ENCODE measurements at regions not wholly inside any gene's neighbourhood (a gene's known extent, or its start where the extent isn't known, plus 50 kb on each side); places are given as distances from the start of the nearest gene placed in this dataset.
"Not testable (repeated sequence)": the region's sequence is repeated elsewhere in the genome, so short reads cannot be mapped to it uniquely, and the experiment has no call there.

DNA sequence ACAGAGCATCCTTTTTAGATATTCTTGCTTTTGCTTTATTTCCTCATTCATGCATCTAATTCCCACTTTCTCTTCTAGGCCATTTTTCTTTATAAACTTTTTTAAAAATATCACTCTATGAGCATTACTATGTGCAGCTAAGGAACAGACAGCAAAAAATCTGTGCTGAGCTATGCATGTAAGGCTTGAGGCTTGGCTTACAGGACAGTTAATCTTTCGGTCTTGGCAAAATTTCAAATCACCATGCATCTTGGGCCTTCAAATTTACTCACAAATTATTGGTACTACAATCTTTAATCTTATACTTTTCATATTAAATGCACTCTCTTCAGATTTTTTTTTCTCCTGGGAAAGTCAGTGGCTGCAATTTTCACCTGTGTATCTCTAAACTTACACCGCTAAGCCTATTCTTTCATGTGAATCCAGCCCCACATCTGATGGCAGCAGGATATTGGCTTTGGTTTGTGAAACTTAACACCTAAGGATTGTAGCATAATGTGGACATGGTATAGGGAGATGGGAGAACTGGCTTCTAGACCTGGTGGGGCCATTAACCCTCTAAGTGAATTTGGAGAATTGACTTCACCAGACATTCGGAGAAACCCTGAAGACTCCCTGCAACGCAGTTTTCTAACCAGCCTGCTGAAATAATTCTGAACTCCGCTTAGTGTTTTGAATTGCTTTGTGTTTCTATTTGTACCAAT is 278.3 kb downstream of the SPRY1 start:
- no peak for DNase-seq (ENCODE audit: low spot score)

DNA sequence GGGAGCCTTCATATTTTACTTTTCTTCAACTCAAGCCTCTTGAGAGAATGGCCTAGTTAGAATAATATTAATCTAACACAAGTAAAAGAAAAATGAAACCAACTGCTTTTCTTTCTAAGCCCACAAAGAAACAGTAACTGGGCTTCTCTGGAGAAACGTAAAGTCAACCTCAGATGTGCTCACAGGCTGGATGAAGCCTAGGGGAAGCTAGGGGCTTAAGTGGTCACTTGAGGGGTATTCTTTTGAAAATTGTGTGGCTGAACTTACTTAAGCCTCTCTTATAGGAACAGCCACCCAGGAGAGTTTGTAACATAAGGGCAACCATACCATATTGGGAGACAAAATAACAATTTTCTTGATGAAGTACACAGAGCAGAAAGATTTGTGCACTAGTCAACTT is 279.0 kb downstream of the SPRY1 start:
- no peak for DNase-seq (ENCODE audit: low spot score)

DNA sequence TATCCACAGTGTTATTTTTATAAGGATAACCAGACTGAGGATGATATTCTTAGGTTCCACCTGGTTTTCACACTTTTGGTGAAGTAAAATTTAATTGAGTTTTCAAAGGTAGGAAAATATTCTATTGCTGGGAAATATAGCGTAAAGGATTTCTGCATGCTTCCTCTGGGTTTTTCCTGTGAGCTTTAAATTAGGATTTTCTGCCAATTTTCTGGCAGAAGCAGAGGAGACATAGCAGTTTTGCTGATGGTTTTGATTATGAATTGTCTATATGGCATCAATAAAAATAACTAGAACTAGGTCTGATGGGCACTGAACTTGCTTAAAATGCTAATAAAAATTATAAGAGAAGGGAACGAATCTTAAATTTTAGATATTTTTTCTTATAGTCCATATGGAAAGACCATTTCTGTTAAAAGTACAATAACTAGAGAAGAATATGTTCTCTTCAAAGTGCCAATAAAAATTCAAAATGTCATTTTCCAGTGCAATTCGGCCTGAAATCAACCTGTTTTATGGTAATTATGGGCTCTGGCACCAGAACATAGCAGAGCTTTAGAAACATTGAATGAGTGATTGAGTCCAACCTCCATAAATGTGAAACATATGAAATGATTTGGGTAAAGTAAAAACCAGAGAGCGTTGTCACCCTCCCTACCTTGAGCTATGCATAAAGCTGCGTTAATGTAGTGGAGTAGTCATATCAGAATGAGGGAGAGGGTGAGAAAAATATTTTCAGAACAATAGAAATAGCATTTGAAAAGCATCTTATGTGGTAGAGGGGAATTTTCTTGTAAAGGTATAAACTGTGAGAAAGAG is 279.7 kb downstream of the SPRY1 start:
- DNase-seq (ENCODE audit: low spot score) = no peak

DNA sequence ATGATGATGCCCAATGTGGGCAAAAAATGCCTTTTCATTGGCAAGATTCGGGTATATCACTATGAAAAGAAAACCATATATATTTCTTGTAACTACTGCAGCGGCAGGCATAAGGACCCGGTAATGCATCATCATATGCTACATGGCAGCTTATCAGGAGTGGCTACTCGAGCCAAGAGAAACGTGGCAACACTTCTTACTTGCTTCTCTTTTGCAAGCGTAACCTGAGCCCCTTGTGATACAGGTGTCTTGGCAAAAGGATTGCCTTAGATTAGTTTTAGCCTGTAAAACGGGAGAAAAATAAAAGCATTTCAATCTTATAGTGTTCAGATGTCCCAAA is 280.3 kb downstream of the SPRY1 start:
- DNase-seq (ENCODE audit: low spot score) = no peak

DNA sequence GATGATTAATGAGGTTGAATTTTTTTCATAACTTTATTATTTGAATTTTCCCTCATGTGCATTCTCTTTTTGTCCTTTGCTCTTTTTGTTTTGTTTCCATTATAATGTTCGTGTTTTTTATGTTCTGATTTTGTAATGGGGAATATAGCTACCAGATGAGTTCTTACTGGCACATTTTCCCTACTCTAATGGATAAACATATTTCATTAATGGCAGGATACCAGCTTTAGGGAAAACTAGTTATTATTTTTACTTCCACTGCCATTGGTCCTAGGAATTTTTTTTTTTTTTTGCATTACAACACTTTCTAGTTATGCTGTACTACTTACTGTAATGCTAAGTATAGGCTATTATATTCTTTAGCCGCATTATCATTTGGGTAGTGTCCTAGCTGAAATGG is 286.3 kb downstream of the SPRY1 start:
- DNase-seq (ENCODE audit: low spot score) = no peak

DNA sequence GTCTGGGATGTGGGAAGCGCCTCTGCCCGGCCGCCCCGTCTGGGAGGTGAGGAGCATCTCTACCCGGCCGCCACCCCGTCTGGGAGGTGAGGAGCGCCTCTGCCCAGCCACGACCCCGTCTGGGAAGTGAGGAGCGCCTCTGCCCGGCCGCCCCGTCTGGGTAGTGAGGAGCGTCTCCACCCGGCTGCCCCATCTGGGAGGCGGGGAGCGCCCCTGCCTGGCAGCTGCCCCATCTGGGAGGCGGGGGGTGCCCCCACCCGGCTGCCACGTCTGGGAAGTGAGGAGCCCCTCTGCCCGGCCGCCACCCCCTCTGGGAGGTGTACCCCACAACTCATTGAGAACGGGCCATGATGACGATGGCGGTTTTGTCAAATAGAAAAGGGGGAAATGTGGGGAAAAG is 288.3 kb downstream of the SPRY1 start:
- DNase-seq (ENCODE audit: low spot score) = not testable (repeated sequence)

DNA sequence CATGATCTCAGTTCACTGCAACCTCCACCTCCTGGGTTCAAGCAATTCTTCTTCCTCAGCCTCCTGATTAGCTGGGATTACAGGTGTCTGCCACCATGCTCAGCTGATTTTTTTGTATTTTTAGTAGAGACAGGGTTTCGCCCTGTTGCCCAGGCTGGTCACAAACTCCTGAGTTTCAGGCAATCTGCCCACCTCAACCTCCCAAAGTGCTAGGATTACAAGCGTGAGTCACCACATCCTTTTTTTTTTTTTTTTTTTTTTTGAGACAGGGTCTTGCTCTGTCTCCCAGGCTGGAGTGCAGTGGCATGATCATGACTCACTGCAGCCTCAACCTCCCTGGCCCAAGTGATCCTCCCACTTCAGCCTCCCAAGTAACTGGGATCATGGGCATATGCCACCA is 298.9 kb downstream of the SPRY1 start:
- DNase-seq (ENCODE audit: low spot score) = not testable (repeated sequence)

DNA sequence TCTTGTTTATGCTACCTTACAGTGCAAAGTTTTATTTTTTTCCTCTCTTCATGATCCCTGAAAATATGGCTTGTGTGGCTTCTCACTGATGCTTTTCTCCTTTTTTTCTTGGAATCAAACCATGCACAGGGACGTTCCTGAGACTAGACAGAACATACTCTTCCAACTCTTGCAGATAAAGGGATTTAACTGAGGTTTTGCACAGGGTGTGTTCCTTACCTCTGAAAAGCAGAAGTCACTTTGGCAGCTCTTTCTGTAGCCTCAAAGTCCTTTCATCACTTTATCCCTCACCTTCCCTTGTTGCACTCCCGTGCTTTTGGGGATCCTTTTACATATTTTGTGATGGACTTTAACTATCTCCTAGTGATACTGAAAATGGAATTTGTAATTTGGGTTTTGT is 300.1 kb downstream of the SPRY1 start:
- no peak for DNase-seq (ENCODE audit: low spot score)

DNA sequence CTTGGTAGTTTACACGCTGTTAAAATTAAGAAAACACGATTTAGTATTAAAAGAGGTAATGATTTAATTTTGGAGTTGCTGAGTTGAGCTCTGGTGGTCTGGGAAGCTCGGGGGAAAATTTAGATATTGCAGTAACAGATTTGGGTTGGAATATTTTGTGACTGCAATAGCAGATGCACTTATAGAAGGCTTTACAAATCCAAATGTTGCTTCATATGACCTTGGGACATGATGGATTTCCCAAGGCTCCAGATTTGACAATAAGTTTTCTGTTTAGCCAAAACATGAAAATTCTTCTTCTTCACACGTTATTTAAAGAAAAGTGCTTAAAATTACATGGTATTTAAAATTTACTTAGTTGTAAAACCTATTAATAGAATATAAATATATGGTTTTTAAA is 302.0 kb downstream of the SPRY1 start:
- DNase-seq (ENCODE audit: low spot score) = no peak

DNA sequence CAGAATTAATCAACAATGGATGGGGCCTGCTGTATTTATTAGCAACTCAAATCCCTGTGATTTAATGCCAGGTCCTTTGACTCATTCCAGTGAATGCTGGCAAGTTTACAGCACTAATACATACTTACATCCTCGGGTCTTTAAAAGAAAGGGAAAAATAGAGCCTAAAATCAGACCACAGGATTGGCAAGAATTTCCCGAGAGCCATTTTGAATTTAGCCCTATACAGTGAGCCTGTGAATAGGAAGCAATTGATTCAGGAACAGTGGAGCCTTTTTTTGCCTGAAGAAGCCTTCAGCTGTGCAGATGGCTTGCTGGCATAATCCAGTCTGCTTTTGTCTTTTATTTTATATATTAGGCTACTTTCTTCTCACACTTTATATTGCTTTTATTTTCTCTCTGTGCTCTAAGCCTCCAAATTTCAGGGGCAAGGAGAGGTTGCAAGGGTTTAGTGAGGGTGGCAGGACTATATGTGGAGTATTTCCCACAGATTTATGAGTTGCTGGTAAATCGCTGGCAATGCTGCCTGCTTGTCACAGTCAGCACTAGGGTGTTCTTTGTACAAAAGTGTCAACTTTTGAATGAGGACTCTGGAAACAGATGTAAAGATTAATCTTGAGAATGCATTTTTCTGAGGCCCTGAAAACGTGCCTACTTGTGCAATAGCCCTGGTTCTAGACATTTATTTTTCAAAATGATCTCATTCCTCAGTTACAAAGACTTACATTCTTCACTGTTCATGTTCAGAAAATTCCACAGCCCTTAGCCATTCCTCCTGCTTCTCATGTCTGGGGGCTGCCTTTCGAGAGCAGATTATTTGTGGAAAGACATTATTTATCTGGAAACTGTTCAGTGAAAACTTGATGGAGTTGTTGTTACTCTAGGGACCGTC is 303.5 kb downstream of the SPRY1 start:
- no peak for DNase-seq (ENCODE audit: low spot score)

DNA sequence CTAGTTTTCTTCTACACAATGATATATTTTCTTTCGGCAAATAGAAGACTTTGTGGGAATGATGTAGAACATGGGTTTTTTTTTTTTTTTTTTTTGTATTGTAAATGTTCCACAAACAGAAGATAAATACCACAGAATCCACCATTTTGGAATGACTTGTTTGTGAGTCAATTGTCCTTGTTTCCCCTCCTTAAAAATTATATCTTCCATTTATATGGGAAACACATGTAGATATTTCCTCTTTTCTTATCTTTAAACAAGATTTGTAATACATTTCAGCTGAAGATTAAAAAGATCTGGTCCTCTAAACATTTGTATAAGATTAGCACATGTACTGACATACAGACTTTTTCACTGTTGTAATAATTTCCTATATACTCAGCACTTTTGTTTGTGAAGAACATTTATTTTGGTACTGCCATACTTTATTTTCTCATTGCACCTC is 304.6 kb downstream of the SPRY1 start:
- DNase-seq (ENCODE audit: low spot score) = no peak

DNA sequence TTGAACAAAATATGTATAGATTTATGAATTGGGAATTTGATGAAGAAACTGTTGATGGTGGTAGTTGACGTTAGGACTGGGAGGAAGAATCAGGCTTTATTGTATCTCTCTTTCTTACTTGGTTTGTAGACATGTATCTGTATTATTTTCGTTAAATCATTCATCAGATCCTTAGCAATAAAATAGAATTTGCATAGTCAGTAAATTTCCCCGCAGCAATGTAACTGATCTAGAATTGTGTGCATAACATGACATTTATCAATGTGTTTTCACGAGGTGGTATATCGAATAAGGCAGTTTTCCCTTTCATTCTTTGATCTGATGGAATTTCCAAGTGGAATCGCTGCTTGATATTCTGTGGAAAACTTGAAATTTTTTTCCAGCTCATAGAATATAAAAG is 308.8 kb downstream of the SPRY1 start:
- DNase-seq (ENCODE audit: low spot score) = no peak

DNA sequence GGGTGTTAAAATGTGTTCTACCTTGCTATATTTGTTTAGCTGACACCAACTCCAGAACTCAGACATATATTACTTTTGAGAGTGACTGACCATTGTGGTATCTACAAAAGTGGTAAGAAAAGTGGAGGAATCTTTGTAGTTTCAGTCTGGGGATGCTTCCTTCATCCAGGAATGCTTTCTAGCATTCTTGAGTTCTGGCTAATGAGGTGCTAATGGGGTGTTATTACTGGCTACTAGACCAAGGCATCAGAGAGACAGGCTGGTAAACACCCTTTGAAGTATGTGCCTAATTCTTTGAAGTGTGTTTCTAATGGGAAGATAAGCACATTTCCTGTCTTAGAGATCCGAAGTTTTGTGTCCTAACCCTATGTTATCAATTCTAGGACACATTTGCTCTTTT is 310.4 kb downstream of the SPRY1 start:
- DNase-seq (ENCODE audit: low spot score) = no peak

DNA sequence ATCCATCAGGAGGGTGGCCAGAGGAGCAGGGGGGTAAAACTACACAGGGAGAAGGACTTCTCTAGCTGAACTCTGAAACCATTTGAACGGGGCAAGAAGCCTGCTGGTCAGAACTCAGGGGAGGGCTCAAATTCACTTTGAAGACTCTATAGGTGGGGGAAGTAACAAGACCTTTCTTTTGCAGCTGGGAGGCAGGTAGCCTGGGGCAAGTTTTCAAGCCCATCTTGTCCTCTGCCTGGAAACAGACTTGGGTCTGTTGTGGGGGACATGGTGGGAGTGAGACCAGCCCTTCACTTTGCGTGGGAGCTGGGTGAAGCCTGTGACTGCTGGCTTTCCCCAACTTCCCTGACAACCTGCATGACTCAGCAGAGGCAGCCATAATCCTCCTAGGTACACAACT is 312.3 kb downstream of the SPRY1 start:
- no peak for DNase-seq (ENCODE audit: low spot score)

DNA sequence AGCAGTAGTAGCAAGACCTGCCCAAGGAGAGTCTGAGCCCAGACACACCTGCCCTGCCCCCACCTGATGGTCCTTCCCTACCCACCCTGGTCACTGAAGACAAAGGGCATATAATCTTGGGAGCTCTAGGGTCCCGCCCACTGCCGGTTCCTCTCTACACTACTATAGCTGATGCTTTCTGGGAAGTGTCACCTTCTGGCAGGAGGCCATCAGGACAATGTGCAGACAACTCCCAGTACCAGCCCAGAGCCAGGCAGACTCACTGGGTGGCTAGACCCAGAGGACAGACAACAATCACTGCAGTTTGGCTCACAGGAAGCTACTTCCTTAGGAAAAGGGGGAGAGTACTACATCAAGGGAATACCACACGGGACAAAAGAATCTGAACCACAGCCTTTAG is 312.7 kb downstream of the SPRY1 start:
- DNase-seq (ENCODE audit: low spot score) = no peak

DNA sequence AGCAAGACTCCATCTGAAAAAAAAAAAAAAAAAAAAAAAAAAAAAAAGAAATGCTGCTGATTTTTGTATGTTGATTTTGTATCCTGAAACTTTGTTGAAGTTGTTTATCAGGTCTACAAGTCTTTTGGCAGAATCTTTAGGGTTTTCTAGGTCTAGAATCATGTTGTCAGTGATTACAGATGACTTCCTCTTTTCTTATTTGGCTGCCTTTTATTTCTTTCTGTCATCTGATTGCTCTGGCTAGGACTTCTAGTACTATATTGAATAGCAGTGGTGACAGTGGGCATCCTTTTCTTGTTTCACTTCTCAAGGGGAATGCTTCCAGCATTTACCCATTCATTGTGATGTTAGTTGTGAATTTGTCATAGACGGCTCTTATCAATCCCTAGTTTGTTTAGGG is 334.4 kb downstream of the SPRY1 start:
- DNase-seq (ENCODE audit: low spot score) = no peak

DNA sequence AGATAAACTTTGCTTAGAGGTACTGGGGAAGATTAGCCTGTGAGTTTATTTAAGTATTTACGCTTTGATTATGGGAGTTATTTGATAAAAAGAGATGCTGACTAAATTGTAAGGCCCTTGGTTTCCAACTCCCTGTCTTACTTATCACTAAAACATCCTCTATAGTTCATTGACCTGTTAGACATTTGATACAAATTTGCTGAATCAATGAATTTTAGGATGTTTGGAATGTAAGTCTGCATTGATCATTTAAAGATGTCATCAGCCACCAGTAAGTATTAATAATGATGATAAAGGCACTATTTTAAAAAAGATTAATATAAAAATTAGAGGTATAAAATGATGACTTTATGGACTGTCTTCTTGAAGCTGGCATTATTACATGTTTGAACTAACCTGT is 340.6 kb downstream of the SPRY1 start:
- DNase-seq (ENCODE audit: low spot score) = no peak

DNA sequence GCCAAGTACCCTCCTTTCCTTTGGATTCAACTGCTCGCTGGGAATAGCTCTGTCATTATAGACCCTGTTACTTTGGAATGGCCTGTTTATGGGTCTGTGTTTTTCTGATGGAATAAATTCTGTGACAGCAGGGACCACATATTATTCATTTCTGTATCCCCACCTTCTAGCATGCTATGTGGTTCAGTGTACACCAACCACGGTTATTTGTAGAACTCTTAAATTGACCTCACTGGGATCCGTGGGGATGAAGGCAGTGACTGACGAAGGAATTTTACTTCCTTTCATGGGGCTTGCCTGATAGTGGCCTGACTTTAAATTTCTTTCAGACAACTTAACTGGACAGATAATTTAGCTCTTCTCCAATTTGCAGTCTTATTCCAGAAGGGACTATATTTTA is 343.2 kb downstream of the SPRY1 start:
- no peak for DNase-seq (ENCODE audit: low spot score)

DNA sequence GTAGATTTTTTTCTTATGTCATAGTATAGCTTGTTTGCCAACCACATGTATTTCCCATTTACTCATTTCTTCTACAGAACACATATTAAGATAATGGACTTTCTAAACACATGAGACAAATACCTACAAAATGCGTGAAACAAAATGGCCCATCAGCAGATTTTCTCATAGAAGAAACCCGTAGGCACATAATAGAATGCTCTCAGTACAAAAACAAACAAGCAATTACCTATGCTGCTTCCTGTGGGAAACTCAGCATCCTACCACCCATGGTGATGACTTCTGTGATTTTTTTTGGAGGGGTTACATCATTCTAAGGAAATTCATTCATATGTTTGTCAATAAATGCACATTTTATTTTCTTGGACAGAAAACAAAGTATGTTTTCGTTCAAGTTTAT is 343.6 kb downstream of the SPRY1 start:
- DNase-seq (ENCODE audit: low spot score) = no peak

DNA sequence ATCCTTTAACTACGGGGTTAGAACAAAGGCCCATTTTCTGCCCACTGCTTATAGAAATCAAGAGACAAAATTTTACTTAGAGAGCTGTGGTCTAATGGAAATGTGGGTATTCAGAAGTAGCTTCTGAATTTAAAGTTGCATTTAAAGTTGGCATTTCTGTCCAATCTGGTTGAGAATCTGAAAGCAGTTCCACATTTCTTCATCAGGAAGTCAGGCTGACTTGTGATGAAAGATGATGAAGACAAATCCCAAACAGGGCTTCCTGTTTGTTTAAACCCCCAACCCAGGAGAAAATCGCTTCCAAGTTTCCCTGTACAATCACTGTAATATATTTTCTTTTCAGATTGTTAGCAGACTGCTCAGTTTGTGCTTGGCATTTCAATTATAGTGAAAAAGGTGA is 345.3 kb downstream of the SPRY1 start:
- DNase-seq (ENCODE audit: low spot score) = no peak

DNA sequence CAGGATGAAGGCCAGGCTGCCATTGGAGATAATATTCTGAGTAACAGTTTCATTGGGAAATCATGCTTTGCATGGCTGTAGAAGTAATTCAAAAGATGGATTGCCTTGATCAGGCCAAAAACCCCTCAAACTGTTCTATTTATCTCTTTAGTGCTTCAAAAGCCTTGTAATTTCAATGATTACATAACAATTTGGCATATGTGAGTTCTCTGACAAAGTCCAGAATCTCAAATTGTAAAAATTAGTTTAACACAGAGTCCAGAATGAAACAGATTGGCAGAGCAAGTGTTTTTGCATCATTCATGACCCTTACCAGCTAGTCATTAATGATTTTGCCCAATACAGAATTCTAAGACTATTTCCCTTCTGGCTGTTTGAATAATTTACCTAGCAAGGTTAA is 347.3 kb downstream of the SPRY1 start:
- DNase-seq (ENCODE audit: low spot score) = no peak

DNA sequence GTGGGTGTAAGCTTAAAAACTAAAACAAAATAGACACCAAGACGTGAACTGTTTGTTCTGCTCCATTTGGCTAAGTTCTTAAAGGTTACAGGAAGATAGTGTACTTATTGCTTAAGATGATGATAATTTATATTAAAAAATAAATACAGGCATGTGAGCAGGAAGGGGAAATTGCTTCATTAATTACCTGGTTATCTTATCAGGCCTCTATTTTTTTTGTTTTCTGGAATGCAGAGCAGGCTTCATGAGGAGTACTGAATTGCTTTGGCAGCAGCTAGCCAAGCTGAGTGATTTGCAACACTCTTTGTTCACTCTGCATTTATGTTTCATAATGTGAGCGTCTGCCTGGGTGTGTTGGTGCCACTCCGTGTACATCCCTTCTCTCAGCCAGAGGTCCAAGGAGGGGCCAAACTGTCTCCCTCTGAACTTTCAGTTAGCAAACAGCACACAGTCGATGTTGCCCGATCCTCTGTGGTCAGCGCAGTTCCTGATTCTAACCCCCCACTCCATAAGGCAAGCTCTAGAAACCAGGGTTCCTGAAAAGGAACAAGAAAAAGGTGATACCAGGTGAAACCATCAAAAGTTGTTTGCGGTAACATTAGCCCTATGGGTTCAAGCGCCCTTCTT is 348.2 kb downstream of the SPRY1 start:
- no peak for DNase-seq (ENCODE audit: low spot score)

Measured in CD4-positive, alpha-beta T cell treated with Interleukin-15 for 4 hours (primary cell).